Activated effector memory CD4-positive, alpha-beta T cell treated with anti-CD3 and anti-CD28 coated beads, Interleukin-2, amount 50 U/mL, for 16 hours (primary cell): ENCODE measurements at regions not wholly inside any gene's neighbourhood (a gene's known extent, or its start where the extent isn't known, plus 50 kb on each side); places are given as distances from the start of the nearest gene placed in this dataset.

Experiments
- DNase-seq: peaks from one replicate; pipeline ENCODE4 v3.0.0-alpha.2; 2020

- DNase-seq: peak; percentile 59
Measured at GRCh38 chr3:127483902-127484591, 106.5 kb downstream of the TPRA1 start.

GRCh38 chr3:127483005-127483641 is 107.4 kb downstream of the TPRA1 start:
- DNase-seq: peak; percentile 58

GRCh38 chr3:127482216-127483004 is 108.1 kb downstream of the TPRA1 start:
- DNase-seq: peak; percentile 53

GRCh38 chr3:127480196-127480954 is 110.2 kb downstream of the TPRA1 start:
- DNase-seq: peak; percentile 55

- peak; percentile 59 for DNase-seq
Measured at GRCh38 chr3:127479449-127479848, 111.1 kb downstream of the TPRA1 start.

GRCh38 chr3:127478922-127479321 is 111.6 kb downstream of the TPRA1 start:
- DNase-seq: peak; percentile 30

- peak; percentile 19 for DNase-seq
Measured at GRCh38 chr3:127477396-127477795, 113.1 kb downstream of the TPRA1 start.

- no peak for DNase-seq
Measured at GRCh38 chr3:127476936-127477335, 113.6 kb downstream of the TPRA1 start.

GRCh38 chr3:127475975-127476705 is 114.4 kb downstream of the TPRA1 start:
- no peak for DNase-seq

- DNase-seq: no peak
Measured at GRCh38 chr3:127475391-127475790, 115.1 kb downstream of the TPRA1 start.

- DNase-seq: no peak
Measured at GRCh38 chr3:127473244-127474024, 117.1 kb downstream of the TPRA1 start.

- no peak for DNase-seq
Measured at GRCh38 chr3:127472506-127472905, 118.0 kb downstream of the TPRA1 start.

GRCh38 chr3:127471142-127471541 is 119.4 kb downstream of the TPRA1 start:
- DNase-seq: no peak

- DNase-seq: no peak
Measured at GRCh38 chr3:127469760-127470159, 120.8 kb downstream of the TPRA1 start.

GRCh38 chr3:127467391-127467790 is 123.1 kb downstream of the TPRA1 start:
- DNase-seq: no peak

GRCh38 chr3:127464642-127465041 is 125.9 kb downstream of the TPRA1 start:
- no peak for DNase-seq

GRCh38 chr3:127462111-127462655 is 128.3 kb downstream of the TPRA1 start:
- DNase-seq: no peak

- DNase-seq: no peak
Measured at GRCh38 chr3:127461286-127461910, 129.1 kb downstream of the TPRA1 start.

GRCh38 chr3:127459891-127460290 is 130.6 kb downstream of the TPRA1 start:
- DNase-seq: peak; percentile 27
